ENCODE measurements at regions not wholly inside any gene's neighbourhood (a gene's known extent, or its start where the extent isn't known, plus 50 kb on each side); places are given as distances from the start of the nearest gene placed in this dataset.
"Not testable (repeated sequence)": the region's sequence is repeated elsewhere in the genome, so short reads cannot be mapped to it uniquely, and the experiment has no call there.

DNA sequence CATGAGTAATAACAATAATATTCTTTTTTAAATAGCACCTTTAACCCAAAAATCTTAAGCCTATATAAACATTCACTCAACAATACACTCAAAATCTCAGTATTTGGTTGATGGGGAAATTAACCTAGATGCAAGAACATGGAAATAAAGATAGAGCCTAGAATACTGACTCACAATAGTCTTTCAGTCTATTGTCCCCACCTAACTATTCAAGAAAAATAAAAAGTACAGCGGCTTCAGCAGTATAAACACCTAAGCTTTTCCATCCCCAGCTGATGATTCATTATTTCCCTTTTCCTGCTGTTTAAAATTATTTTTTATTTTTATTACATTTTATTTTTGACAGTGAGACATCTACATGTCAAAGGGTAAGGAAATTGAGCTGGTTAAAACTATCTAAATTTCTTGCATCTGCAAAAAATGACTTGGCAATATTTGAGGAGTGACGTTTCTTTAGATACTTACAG is 201.4 kb downstream of the FZD1 start:
- no peak for DNase-seq

DNA sequence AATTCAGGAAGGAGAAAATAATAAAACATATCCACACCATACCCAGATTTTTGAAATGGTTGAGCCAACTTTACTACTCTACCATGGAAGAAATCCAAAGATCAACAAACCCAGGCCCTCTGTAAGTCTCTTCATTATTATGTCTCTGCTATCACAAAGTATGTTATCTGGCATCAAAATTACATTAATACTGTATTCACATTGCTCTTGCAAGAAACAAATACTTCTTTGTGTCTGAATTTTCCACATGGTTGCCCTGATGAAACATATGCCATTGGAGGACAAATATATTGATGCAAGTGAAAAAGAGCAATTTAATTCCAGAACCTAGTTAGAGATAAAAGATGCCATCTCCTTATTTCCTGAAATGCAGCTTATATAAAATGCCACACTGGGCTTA is 204.0 kb downstream of the FZD1 start:
- no peak for DNase-seq

DNA sequence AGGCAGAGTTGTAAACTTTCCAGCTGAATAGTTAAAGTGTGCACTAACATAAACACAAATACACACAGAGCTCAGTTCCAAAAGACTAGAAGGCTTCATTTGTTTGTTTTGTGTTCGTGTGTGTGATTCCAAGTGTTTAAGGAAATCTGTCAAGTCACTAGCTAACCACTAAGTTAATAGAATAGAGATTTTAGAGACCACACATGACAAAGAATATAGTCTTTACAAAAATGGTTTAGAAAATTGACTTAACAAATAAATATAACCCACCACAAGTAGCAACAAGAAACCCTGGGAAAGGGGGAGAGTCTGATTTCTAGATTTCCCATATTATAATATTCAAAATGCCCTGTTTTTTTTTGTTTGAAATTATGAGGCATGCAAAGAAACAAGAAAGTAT is 209.4 kb downstream of the FZD1 start:
- no peak for DNase-seq

DNA sequence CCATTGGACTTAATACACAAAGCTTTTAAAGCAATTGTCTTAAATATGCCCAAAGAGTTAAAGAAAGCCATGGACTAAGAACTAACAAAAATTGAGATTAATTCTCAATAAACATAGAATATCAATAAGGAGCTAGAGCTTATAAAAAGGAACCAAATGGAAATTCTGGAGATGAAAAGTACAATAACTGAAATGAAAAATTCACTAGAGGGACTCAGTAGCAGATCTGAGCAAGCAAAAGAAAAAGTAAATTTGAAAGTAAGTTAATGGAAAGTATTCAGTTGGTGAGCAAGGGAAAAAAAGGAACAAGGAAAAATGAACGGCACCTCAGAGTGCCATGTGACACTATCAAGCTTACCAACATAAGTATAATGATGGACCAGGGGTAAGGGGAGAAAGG is 209.8 kb downstream of the FZD1 start:
- no peak for DNase-seq

DNA sequence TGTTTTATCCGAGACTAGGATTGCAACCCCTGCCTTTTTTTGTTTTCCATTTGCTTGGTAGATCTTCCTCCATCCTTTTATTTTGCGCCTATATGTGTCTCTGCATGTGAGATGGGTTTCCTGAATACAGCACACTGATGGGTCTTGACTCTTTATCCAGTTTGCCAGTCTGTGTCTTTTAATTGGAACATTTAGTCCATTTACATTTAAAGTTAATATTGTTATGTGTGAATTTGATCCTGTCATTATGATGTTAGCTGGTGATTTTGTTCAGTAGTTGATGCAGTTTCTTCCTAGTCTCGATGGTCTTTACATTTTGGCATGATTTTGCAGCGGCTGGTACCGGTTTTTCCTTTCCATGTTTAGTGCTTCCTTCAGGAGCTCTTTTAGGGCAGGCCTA is 216.2 kb downstream of the FZD1 start:
- DNase-seq = not testable (repeated sequence)

DNA sequence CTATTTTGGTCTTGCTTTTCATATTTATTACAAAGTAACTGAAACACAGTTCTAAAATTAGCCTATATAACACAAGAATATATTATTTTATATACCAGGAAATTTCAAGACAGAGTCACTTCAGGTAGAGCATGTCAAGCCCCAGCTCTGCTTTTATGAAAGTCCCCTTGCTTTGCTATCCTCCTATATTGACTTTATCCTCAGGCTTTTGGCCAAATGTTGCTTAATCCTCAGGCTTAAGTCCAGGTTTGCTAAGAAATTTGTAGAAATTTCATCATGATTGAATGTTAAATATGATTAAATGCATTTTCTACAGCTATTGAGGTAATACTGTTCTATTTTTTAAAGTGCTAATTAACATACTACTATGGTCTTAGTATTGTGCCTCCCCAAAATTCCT is 227.6 kb downstream of the FZD1 start:
- DNase-seq = no peak

DNA sequence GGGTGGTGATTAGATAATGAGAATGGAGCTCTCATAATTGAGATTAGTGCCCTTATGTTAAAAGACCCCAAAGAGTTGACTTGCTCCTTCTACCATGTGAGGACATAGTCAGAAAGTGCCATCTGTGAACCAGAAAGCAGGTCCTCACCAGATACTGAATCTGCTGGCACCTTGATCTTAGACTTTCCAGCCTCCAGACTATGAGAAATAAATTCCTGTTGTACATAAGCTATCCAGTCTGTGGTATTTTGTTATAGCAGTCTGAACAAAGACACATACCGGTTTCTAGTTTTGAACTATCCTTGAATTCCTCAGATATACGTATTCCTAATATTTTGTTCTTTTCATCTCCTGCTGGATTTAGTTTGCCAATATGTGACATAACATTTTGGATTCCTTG is 228.1 kb downstream of the FZD1 start:
- DNase-seq = no peak

DNA sequence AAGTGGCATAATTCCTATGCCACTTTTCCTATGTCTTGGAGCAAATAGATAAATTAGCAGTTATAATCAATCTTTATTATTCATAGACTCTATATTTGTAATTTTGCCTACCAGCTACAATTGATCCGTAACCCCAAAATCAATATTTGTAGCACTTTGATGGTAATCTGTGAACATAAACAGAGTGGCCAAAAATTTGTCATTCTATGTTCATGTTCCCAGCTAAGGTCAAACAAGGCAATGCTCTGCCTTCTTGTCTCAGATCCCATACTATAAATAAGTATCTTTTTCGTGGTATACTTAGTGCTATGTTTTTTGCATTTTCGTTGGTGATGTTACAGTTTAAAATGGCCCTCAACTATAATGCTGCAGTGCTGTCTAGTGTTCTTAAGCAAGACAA is 228.5 kb downstream of the FZD1 start:
- DNase-seq = no peak

DNA sequence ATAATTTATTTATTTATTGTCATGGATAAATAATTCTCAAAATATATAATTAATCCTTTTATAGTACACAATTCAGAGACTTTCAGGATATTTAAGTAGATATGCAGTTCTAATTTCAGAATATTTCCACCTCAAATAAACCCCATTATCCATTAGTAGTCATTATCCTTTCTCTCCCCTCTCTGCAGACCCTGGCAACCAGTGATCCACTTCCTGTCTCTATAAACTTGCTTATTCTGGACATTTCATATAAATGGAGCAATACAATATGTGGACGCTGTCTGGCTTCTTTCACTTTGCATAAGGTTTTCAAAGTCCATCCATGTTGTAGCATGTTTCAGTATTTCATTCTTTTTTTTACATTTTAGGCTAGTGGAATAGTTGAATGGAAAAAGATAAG is 230.2 kb downstream of the FZD1 start:
- no peak for DNase-seq

DNA sequence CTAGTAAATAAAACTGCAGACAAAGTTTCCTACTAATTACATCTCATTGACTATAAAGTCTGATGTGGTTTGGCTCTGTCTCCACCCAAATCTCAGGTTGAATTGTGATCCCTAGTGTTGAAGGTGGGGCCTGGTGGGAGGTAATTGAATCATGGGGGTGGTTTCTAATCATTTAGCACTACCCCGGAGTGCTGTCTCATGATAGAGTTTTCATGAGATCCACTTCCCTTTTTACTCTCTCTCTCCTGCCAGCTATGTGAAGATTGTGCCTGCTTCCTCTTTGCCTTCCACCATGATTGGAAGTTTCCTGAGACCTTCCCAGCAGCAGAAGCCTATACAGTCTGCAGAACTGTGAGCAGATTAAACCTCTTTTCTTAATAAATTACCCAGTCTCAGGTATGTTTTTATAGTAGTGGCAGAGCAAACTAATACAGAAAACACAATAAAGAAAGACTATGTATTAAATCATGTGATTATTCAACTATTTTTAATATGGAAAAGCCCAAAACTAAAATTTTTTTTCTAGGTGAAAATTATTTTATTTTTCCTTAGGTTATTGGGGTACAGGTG is 232.1 kb downstream of the FZD1 start:
- no peak for DNase-seq

DNA sequence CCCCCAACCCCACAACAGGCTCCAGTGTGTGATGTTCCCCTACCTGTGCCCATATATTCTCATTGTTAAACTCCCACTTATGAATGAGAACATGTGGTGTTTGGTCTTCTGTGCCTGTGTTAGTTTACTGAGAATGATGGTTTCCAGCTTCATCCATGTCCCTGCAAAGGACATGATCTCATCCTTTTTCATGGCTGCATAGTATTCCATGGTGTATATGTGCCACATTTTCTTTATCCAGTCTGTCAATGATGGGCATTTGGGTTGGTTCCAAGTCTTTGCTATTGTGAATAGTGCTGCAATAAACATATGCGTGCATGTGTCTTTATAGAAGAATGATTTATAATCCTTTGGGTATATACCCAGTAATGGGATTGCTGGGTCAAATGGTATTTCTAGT is 233.0 kb downstream of the FZD1 start:
- not testable (repeated sequence) for DNase-seq

DNA sequence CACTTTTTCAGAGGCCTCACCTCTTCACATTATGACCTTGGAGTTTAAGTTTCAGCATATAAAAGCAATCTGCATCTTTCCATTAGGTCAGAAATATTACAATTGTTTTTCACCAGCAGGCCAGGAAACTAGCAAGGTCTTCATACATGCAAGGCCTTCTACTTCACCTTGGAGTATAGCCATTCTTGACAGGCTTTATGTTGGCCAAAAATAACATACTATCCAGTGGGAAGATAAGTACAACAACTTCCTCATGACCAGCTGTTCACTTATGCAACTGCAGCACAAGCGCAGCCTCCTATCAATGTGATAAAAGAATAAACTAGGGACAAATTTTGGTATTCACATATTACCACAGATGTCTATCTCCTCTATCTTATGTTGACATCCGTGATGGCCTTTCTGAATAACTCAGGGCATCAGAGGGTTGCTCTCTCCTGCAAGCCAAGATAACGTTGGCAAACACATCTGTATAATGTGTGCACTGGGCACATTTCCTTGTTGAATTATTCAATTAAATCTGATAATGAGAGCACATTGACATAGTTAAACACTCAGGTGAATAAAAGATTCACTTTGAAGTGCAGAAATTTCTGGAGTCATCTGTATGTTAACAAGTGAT is 239.8 kb downstream of the FZD1 start:
- DNase-seq = no peak

DNA sequence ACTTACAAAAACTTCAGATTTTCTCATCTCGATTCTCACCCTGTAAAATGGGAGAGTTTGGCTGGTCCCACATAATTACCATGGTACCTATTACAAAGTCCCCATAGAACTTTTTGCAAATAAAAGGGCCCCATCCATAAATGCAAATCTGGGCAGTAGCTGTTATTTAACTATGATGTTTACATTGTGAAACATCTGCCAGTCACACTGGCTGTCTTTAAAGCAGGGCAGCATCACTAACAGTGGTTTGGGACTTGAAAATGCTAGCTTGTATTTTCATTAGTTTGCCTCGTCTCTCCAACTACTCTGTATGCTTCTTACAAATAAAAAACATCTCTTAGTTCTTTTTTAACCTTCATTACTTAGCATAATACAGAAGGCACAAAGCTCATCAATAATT is 240.7 kb downstream of the FZD1 start:
- no peak for DNase-seq

DNA sequence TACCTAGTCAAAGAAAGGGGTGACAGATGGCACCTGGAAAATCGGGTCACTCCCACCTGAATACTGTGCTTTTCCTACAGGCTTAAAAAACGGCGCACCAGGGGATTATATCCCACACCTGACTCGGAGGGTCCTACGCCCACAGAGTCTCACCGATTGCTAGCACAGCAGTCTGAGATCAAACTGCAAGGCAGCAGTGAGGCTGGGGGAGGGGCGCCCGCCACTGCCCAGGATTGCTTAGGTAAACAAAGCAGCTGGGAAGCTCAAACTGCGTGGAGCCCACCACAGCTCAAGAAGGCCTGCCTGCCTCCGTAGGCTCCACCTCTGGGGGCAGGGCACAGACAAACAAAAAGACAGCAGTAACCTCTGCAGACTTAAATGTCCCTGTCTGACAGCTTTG is 242.7 kb downstream of the FZD1 start:
- DNase-seq = not testable (repeated sequence)

DNA sequence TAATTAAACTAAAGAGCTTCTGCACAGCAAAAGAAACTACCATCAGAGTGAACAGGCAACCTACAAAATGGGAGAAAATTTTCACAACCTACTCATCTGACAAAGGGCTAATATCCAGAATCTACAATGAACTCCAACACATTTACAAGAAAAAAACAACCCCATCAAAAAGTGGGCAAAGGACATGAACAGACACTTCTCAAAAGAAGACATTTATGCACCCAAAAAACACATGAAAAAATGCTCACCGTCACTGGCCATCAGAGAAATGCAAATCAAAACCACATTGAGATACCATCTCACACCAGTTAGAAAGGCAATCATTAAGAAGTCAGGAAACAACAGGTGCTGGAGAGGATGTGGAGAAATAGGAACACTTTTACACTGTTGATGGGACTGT is 247.6 kb downstream of the FZD1 start:
- not testable (repeated sequence) for DNase-seq

DNA sequence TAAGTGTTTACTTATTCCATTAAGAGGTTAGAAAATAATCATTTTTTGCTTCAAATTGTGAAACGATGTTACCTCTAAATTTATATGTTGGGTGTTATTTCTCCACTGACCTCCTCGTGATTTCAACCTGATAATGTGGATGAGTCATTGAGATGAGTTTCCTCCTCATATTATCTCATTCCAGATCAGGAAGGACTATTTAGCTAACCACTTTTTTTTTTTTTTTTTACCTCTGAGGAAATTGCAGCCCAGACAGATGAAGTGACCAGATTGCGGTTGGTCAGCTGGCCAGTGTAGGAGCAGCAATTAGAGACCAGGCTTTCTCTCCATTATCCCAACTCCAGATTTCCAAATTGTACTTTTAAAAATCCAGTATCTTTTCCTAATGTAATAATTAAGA is 248.7 kb downstream of the FZD1 start:
- DNase-seq = no peak

DNA sequence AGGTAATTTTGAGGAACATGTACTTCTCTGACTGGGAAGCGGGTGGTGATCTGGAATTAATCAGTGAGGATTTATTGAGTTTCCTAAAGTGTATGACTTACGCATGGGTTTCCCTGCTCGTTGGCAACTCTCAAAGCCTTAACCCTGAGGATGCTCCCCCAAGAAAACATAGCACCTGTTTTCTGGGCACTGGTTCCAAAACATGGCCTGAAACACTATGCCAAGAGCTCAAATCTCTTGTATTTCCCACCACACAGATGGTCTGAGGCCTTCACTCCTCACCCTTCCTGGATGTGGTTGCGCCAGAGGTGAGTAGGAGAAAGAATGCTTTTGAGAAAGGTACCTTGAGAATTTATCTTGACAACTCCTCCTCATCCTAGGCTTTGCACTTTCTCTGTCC is 250.4 kb downstream of the FZD1 start:
- no peak for DNase-seq

DNA sequence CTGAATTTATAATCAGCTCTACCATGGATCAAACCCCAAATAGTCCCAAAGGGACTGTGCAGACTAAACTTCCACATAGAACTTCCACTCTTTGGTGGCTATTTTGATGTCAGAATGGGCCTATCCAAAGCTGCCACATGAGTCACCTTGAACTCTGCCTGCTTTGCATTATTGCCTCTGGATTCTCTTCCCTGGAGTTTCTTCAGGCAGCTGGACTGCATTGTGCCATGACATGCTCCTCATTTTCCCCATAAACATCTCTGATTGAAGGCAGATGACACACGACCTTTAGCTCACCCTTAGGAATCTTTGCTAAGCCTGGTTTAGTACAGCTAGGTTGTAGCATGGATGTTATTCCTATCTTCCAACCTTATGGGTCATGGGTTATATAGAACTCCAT is 251.7 kb downstream of the FZD1 start:
- no peak for DNase-seq

DNA sequence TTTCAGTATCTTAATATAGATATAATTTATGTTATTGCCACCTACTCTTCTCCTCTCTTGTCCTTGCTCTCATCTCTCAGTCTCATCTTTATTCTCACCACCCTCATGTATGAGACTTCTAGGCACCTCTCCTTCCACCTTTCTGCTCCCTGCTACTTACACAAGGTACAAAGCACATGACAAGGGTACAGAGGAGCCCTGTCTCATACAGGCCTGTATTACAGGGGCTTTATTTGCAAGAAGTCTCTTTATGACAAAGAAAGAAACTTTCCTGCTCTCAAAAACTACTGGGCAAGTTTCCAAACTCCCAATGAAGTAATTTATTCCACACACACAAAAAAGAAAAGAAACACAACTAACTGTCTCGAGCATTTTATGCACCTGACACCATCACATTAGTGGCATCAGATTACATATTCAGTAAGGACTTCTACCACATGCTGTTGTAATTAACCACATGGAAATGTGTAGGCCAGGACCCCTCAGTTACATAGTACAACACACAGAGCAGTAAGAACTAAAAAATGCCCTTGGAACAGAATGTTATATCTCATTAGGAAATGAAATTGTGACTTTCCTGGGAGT is 253.1 kb downstream of the FZD1 start:
- DNase-seq = no peak

DNA sequence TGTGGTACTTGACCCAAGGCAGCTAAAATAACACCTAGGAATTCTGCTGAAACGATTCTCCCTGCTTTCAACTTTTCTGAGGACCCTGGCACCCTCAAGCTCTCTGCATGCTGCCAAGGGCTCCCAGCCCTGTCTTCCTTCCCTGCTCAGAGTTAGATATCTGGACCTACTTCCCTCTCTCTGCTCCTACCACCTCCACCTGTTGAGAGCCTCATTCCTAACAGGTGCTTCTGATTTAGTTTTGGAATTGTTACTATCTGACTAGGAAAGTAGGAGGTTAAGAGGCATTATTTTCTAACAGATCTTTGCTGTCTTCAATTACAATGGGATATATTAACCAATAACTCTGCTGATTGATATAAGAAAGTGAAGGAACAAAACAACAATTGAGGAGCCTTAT is 253.8 kb downstream of the FZD1 start:
- DNase-seq = no peak

DNA sequence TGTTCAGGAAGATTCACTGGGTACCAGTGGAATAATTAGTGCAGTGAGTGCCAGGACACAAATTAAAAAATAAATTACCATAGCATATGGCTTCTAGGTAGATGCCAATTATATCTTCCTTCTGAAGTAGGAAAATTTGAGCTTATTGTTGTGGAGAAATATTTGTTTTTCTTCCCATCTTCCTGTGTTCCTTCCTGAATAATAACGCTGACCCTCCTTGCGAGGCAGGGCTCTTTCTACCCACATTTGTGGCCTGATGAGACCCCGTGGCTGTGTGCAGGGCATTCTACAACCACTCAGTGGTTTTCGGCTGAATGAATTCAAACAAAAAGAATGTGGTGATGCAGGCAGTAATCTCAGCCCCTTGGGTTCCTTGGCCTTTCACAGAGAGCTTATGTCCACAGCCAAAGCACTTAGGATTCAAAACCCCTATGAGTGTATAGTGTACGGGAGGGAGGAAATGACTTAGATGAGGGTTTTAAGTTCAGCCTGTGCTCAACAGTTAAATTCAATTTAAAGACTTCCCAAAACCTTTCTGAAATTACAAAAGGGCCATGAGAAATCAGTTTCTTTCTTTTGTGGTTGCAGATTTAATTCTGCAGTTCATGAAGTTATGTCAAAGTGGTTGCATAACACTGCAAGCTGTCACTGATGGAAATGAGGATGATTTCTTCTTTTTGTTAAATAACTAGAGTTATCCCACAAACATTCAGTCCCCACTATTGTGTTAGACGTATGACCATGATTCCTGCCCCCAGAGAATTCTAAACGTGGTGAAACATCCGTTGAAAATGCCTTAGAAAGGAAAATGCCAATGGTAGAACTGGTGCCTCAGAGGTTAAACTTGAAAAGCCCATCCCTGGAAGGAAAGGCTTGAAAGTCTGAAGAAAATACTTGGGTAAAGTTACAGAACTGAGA is 255.3 kb downstream of the FZD1 start:
- DNase-seq = no peak

DNA sequence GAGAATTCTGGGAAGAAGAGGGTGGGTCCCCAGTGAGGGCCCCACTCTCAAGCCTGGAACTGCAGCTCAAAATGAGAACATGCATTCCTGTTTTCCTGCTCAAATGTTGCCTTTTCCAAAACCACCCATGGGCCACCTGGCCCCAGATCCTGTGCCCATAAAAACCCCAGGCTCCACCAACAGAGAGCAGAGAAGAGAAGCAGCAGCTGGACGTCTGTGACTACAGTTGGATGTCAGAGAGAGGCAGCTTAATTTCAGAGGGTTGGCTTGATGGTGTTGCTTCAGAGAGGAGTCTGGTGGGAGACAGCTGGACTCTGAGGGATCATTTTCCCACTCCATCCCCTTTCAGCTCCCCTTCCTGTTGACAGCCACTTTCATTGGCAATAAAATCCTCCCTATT is 256.4 kb downstream of the FZD1 start:
- DNase-seq = no peak

DNA sequence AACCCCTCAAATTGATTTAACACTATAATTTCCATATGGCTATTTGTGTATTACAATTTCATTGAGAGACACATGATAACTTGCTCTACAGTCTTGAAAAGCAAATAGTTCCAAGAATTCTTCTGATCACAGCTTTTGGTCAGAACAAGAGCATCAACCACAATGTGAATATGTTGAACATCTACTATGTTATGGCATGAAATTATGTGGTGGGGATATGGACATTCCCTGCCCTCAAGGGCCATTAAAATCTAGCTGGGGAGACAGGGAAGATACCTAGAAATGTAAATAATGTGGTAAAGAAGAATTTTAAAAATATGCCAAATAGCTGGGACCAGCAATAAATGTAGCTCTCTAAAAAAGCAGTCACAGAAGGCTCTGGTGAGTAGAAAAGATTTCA is 262.2 kb downstream of the FZD1 start:
- no peak for DNase-seq

DNA sequence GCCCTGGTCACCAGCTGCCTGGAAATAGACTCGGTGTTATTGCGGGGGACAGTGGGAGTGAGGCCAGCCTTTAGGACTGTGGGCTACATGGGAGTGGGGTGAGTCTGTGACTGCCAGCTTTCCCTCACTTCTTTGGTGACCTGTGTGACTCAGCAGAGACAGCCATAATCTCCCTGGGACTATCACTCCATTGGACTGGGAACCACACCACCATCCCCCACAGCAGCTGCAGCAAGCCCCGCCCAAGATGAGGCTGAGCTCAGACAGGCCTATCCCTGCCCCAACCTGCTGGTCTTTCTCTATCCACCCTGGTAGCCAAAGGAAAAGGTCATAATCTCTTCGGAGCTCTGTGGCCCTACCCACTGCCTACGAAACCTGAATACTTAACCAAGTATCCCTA is 263.2 kb downstream of the FZD1 start:
- no peak for DNase-seq

Data from KG1 (cell line).